Dermis microvascular lymphatic vessel endothelial cell (primary cell): ENCODE measurements at regions not wholly inside any gene's neighbourhood (a gene's known extent, or its start where the extent isn't known, plus 50 kb on each side); places are given as distances from the start of the nearest gene placed in this dataset.
"Not testable (repeated sequence)": the region's sequence is repeated elsewhere in the genome, so short reads cannot be mapped to it uniquely, and the experiment has no call there.

Experiments used
- DNase-seq, 2 donors: peaks; one replicate each; pipeline versions ENCODE4 v3.0.0 to v3.0.0-alpha.2; 2010; ENCODE audit warnings: low read depth in 2 of 2

- DNase-seq: no peak
Observed at GRCh38 chr3:76509179-76509830, 530.6 kb upstream of the ROBO2 start.

DNA sequence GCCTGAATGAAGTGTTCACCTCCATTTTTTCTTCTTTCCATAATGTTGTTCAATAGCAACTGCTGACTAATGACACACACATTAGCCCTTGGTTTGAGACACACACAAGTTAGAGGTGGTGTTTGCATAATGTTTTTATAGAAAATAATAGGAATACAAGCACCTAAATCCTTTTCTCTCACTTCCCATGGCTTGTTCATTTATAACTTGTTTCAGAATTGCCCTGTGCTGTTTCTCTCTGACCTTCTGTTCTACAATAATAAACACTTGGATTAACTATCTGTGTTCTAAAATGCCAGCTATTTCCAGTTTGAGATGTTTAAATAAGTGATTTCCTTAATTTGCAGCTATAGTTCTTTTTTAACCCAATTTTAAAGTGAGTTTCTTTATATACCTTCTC, 525.1 kb upstream of the ROBO2 start:
- no peak for DNase-seq

GRCh38 chr3:76523337-76523736, 516.6 kb upstream of the ROBO2 start:
- DNase-seq: no peak

- DNase-seq: no peak
Observed at GRCh38 chr3:76525726-76526125, 514.2 kb upstream of the ROBO2 start.

DNA sequence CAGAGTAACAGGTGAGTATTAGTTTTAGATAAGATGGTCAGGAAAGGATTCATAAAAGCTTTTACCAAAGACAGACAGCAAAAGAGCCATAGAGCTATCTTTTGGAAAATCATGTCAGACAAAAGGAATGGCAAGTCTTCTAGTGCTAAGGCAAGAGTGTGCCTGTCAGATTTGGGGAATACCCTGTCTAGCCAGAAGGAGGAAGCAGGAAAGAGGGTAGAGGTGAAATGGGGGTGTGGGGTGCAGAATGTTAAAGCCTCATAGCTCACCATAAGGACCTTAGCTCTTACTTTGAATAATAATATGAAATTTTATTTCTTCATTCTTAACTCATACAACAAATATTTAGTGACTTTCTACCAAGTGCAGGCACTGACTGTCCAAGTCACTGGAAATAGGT, 512.1 kb upstream of the ROBO2 start:
- no peak for DNase-seq

DNA sequence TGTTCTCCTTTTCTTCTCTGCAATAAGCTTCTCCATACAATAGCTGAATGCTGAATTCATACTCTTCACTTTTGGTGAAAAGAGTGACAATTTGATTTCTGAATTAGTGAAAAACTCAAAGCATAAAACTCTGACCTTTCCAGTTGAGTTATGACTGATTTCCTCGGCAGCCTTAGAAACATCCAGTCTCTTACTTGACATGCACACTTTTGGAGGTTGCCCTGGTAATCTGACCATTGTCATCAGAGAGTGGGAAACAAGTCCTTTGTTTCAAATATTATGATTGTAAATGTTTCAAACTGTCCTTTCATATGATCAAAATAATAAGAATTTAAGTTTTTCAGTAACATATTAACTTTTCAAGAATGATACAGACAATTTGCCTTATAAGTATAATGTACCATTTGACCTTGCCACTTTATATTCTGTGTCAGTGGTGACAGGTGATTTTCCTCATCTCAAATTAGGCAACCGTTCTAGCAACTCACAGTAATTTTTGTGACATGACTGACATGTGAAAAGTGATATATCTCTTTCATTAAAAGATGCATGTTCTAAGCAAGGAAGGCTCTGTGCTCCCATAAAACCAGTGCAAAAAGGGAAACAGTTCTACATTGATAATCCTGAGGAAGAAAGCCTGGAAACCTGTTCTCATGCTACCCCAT, 507.6 kb upstream of the ROBO2 start:
- no peak for DNase-seq

DNA sequence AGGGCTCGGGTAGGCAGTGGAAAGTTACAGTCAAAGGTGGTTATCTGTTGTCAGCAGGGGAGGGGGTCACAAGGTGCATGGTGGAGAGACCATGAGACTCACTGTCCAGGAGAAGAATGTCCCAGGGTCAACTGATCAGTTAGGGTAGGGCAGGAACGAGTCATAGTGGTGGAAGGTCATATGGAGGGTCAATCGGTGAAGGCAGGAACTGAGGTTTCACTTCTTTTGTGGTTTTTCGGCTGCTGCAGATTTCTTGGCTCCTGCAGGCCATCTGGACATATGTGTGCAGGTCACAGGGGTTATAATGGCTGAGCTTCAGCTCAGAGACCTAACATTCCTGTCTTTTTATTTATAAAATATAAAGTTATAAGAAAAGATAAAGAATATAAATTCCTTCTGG, 506.2 kb upstream of the ROBO2 start:
- not testable (repeated sequence) for DNase-seq

DNA sequence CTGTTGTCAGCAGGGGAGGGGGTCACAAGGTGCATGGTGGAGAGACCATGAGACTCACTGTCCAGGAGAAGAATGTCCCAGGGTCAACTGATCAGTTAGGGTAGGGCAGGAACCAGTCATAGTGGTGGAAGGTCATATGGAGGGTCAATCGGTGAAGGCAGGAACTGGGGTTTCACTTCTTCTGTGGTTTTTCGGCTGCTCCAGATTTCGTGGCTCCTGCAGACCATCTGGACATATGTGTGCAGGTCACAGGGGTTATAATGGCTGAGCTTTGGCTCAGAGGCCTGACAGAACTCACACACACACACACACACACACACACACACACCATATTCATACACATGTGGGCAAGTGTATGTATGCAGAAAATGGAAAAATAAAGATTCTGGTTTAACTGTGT, 502.0 kb upstream of the ROBO2 start:
- not testable (repeated sequence) for DNase-seq

- no peak for DNase-seq
Observed at GRCh38 chr3:76547674-76548073, 492.2 kb upstream of the ROBO2 start.

DNA sequence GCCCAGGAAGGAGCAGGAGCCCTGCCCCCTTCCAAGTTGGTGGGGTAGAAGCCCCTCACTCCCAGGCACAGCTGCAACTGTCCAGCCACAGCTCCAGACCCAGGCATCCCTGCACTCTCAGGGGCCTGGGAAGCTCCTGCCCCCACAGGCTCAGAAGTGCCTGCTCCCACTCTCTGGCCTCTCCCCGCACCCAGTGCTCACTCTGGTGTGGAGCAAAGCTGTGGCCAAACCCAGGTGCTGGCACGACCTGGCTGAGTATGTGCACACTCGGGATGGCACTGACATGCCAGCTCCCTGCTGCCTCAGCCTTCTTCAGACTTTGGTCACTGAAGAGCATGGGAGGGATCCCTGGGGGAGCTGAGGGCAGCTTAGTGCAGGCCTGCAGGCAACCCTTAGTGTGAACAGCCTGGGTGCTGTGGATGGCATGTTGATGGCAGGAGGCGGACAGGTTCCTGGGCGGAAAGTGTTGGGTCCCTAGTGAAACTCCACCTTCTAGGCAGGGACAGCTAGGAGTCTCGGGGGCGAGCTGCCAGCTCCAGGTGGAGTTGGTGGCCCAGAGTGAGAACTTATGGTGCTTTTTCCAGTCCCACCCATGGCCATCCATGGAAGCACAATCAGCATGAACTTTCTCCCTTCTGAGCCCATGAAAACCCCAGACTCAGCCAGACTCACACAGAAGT, 489.2 kb upstream of the ROBO2 start:
- no peak for DNase-seq

- DNase-seq: no peak
Observed at GRCh38 chr3:76551739-76552138, 488.2 kb upstream of the ROBO2 start.

DNA sequence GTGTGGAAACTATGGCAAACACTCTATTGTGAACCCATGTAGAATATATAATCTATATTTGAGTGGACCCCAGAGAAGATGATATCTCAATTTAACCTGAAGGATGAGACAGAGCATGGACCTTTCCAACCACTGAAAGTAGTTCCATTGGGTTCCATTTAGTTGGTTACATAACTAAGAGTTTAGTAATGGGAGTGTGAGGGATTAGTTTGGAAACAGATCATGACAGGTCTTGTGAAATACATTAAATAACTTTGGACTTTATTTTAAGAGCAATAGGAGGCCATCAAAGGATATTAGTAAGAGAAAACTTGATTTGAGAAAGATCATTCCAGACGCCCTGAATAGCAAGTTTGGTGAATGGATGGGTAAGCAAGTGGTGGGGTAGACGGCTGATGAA, 487.2 kb upstream of the ROBO2 start:
- no peak for DNase-seq

DNA sequence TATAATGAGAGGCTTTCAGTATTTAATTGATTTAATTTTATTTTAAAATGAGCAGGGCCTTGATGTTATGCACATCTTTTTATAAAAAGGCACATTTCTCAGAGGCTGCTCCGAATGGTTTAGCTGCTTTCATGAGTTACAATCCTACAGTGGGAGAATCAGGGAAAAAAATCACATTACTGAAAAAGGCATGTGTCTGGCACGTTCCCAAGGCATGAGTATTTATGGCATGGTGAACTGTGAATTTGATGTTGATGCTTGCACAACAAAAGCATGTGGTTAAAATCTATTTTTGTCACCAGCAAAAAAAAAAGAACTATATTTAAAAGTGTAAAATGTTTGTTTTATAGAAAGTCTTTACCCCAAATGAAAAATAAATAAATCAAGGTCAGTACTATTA, 485.2 kb upstream of the ROBO2 start:
- DNase-seq: no peak

DNA sequence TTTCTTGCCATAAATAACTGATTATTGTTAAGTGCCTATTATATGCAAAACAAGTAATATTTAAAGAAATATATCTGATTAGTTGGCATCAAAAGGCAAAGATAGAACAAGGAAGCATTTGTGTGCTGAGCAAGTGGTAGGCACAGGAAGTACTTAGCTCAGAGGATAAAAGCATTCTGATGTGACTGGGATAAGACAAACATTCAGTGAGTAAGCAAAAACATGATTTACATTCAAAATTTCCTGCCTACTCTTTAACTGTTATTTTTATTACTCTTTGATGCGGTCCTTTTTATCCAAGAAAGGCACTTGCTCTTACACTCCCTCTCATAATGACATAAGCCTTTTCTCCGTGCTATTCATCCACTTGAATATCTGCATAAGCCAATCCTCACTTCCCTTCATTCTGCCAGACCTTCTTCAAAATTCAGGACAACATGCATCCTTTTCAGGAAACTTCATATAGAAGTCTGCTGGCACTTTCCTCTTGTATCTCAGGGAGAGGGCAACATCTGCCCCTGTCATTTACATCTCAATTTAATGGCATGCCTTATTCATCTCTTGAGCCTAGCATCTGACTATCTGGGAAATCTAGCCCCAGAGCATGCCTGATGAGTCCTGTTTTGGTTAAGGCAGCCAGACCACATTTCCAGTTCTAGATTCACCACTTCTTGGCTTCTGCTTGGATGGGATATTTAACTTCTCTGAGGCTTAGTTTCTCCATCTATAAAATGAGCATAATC, 478.2 kb upstream of the ROBO2 start:
- DNase-seq: no peak

DNA sequence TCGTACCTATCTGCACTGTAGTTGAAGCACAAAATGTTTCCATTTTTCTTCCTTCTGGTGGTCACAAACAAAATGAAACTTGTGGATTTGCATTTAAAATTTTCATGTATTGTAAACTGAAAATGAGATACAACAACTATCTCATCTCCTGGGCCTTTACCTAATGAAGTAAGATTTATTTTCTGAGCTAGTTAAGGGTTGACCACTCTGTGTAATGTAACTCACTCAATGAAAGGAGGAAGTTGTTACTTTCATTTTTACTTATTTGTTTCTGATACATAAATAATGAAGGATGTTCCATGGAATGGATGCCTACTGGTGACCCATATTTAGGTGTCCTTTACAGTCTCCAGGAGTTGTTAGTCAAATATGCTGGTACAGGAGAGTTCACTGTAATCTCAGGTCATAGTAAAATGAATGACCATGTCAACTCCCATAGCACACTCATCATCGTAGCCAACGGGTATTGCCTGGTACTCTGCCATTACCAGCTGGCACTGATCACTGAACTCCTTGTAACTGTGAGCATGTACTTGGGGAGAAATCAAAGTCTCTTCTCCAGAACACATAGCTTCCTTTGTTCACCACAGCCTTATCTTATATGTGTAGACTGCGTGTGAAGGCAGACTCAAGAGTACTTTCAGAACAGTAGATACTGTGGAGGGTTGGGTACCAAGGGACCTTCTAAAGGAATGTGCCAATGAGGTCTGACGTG, 474.2 kb upstream of the ROBO2 start:
- DNase-seq: no peak

DNA sequence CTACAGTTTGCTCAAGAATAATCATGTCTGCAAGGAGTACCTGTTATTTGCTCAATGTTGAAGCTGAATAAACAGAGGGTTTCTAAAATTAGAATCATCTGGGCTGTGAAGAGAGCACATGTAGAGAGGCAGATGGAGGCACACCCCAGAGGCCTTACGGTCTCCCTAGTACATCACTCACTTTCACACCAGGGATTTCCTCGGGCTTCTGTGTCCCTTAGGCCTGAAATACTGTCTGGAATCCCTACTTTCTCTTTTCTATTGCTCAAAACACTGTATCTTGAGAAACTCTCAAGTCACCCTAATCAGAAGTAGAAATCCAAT, 473.7 kb upstream of the ROBO2 start:
- no peak for DNase-seq

- DNase-seq: no peak
Observed at GRCh38 chr3:76566904-76567303, 473.0 kb upstream of the ROBO2 start.

GRCh38 chr3:76570436-76571057, 469.4 kb upstream of the ROBO2 start:
- no peak for DNase-seq

GRCh38 chr3:76576201-76576600, 463.7 kb upstream of the ROBO2 start:
- no peak for DNase-seq

DNA sequence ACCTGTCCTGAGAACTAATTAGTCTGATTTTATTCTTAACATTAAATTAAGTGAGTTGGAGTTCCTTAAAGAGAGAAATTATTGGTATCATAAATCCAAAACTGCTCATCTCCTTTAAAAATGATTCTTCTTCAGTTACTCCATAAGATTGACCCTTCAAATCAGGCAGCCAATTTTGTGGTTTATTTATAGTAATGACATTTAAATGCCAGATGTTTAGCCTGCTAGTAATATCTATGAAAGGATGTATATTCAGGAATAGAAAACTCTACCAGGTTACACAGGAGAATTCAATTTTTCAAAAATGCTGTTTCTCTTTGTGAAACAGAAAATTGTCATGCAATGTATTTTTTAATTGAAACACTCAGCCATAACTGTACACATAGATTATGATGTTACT, 457.8 kb upstream of the ROBO2 start:
- no peak for DNase-seq

DNA sequence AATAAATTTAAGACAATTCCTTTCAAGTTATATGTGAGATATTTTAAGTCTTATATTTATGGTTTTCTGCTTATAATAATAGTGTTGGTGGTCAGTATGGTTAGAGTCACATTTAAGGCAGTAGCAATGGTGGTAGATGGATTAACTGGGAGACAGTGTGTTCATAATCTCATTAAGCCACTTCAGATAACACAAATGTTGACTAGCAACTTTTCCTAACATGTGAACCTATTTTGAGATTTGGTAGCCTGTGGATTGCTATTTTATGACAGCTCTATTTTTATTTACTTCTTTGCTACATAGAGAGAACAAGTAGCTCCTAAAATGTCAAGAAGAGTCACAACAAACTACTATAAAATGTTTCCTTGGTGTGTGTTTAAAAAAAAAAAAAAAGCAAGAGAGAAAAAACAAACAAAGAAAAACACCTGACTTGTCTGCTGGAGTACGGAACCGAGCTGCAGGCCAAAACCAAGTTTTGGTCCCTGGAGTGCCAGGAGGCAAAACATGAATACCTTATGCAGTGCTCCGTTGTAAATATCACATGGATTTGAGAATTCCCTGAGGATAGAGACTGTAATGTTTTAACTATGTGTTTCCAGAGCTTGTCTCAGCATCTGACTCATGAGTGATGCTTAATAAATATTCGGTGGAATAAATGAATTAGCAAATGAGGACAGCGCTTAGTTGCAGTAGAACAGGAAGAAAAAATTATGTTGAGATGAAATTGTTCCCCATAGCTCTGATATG, 457.1 kb upstream of the ROBO2 start:
- no peak for DNase-seq
